ENCODE measurements at regions not wholly inside any gene's neighbourhood (a gene's known extent, or its start where the extent isn't known, plus 50 kb on each side); places are given as distances from the start of the nearest gene placed in this dataset.

GRCh38 chr6:139955366-139956155, 581.1 kb upstream of the CITED2 start:
- TF ChIP-seq, protein P1, sequence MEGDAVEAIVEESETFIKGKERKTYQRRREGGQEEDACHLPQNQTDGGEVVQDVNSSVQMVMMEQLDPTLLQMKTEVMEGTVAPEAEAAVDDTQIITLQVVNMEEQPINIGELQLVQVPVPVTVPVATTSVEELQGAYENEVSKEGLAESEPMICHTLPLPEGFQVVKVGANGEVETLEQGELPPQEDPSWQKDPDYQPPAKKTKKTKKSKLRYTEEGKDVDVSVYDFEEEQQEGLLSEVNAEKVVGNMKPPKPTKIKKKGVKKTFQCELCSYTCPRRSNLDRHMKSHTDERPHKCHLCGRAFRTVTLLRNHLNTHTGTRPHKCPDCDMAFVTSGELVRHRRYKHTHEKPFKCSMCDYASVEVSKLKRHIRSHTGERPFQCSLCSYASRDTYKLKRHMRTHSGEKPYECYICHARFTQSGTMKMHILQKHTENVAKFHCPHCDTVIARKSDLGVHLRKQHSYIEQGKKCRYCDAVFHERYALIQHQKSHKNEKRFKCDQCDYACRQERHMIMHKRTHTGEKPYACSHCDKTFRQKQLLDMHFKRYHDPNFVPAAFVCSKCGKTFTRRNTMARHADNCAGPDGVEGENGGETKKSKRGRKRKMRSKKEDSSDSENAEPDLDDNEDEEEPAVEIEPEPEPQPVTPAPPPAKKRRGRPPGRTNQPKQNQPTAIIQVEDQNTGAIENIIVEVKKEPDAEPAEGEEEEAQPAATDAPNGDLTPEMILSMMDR (IDR thresholded peaks at IDR 0.05; ENCODE audit: low read length): no peak
- TF ChIP-seq EZH2 (optimal IDR thresholded peaks at IDR 0.05; ENCODE audit: low read depth, low read length) (no peak), EZH2phosphoT487 (IDR thresholded peaks at IDR 0.05; ENCODE audit: low read length) (no peak)
